GM19238 (cell line): ENCODE measurements at regions not wholly inside any gene's neighbourhood (a gene's known extent, or its start where the extent isn't known, plus 50 kb on each side); places are given as distances from the start of the nearest gene placed in this dataset.

Experiments used
- DNase-seq: peaks from one replicate; pipeline ENCODE4 v3.0.0; 2011; ENCODE audit warnings: low spot score; ENCODE audit not compliant: insufficient read length

- no peak for DNase-seq
These were observed 111.6 kb downstream of the BTC start for GRCh38 chr4:74682567-74683359.

DNA sequence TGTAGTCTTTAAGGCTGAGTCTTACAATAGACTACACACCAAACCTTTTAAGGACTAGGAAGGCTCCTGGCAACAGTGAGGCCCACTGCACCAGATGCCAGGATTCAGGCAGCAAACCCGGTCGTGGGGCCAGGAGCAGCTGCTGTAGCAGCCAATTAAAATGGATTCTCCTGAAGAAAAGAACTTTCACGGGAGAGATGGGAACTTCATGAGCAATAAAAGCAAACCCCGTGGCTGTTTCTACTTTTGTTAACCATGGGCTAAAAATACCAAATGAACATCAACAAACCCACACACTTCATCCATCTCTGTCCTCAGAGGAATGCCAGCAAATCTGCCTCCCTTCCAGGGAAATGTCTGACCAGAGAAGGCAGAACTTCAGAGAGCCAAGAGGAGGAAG lies 101.4 kb downstream of the BTC start:
- no peak for DNase-seq
